ENCODE measurements at regions not wholly inside any gene's neighbourhood (a gene's known extent, or its start where the extent isn't known, plus 50 kb on each side); places are given as distances from the start of the nearest gene placed in this dataset.

DNA sequence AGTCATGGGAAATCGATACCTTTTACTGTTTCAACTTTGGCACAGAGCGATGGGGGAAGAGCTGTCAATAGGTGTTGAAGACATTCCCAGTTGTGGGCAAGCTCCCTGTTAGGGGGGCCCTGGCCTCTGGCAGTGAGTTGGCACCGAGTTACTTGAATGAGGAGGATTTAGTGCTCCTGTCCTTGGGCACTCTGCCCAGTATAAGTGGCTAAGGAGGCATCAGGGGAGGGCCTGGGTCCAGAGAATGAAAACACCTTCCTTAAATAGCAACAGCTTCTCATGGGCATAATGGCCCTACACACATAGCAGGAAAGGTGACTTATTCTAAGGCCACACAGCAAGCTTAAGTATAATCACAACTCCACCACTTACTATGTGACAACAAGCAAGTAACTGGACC is 664.4 kb downstream of the PTPRU start:
- no peak for DNase-seq

DNA sequence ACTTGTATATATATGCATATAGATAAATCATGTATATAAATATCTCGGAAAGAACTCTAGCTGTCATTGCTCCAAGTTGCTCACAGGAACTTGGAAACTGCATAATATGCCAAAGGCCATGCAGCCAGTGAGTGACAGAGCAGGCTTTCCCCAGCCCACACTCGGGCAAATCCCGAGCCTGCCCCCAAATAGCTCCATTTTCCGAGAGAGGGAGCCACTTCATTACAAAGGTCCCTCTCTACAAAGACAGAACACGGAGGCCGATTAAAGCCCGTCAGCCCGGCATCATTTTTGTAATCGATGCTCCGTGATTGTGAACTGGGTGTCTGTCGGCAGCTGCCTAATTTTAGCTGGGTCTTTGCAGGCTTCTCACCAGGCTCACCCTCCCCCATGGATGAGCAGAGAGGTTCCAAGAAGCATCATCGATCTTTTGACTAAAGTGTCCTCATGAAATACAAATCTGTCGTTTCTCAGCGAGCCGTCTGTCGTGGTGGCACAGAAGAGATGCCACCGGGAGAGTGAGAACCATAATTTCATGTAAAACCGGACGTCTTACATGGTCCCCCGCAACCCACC is 663.9 kb downstream of the PTPRU start:
- DNase-seq: no peak

DNA sequence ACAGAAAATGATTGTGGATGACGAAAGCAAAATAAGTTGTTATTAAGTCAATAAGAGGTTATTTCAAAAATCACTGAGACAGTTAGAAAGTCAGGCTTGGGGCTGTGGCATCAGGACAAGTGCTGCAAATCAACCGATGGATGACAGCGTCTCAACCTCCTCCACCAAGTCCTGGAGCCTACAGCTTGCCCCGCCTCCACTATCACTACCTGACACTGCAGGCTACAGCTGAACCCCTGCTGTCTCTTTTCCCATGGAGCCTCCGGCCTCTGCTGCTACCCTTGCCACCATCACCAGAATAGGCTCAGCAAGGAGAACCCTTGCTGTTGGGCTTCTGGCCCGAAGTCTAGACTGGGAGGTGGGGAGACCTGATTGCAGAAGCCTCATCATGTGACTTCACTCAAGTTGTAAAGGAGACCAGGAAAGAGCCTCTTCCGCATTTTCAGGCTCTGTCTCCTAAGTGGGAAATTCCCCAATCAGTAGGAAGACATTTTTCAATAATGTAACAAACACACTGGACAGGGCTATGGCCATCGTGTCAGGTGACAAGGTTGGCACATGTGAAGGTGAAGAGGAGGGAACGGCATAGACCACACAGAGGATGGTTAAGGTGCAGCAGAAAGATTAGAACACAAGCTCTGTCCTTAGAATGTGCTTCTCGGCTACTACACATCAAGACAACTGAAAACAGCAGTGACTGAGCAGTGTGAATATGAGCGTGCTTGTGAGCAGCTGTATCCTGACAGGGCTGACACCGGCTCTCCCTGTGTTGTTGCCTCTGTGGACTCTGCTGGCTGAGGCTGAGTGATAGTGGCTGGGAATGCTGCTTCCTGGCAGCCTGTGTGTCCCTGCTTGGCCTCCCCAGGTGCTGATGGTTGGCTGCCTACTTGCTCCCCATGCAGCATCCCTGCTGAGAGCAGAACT is 660.7 kb downstream of the PTPRU start:
- no peak for DNase-seq

DNA sequence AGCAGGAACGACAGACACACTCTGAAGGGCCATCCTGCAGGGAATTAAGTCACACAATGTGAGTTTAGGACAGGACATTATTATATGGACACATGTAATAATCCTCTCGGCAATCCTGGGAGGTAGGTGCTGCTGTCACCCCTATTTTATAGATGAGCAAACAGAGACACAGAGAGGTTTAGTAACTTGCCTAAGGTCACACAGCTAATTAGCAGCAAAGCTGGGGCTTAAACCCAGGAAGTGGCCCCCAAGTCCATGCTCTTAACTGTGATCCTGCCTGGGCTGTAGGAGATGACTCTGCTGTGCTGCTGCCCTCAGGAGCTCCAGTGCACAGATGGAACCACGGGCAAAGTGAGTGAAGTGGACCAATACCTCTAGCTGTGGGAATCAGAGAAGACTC is 660.0 kb downstream of the PTPRU start:
- no peak for DNase-seq

DNA sequence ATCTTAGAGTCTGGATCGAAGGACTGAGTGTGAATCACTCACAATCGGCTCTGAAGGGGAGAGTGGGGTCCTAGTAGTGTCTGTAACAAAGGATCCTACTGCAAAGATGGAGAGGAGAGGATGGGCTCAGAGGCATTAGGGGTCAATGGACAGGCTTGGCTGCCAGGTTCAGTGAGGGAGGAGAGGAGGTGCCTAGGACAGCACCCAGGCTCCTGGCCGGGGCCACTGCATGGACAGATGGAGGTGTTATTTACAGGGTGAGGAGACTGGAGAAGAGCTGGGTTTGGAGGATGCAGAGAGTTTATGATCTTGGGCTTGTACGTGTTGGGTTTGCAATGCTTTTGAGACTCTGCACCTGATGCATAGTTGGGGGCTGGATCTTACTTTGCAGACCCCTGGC is 658.9 kb downstream of the PTPRU start:
- DNase-seq: no peak

DNA sequence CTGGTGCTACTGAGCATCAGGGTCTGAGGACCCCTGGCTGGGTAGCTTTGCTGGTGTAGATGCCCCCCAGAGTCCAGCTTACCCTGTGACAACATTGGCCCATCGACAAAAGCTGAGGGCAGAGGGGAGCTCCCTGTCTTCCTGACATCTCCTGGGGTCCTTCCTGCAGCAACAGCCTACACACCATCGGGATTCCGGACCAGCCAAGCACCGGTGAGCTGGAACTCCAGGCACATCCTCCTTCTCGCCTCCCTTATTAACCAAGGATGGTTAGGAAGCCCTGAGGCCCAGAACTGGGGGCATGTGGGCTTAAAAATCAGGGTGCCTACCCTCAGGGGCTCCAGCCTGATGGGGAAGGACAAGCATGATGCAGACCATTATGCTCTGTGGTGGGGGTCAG is 658.0 kb downstream of the PTPRU start:
- no peak for DNase-seq

DNA sequence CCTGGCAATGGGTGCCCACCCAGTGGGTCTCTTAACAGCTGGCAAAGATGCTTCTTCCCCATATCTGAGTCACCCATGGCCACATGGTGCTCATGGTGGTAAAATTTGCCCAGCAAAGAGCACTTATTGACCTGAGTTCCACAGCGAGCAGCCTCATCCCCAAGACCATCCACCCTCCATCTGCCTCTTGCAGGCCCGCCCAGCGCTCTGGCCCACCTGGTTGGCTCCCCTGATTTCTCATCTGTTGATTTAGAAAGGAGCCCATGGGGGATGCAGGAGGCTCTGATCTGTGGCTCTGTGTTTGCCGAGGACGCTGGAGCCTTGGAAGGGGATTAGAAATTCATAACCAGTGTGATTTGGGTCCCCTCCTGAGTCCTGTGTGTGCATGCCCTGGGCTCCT is 657.5 kb downstream of the PTPRU start:
- DNase-seq: no peak

DNA sequence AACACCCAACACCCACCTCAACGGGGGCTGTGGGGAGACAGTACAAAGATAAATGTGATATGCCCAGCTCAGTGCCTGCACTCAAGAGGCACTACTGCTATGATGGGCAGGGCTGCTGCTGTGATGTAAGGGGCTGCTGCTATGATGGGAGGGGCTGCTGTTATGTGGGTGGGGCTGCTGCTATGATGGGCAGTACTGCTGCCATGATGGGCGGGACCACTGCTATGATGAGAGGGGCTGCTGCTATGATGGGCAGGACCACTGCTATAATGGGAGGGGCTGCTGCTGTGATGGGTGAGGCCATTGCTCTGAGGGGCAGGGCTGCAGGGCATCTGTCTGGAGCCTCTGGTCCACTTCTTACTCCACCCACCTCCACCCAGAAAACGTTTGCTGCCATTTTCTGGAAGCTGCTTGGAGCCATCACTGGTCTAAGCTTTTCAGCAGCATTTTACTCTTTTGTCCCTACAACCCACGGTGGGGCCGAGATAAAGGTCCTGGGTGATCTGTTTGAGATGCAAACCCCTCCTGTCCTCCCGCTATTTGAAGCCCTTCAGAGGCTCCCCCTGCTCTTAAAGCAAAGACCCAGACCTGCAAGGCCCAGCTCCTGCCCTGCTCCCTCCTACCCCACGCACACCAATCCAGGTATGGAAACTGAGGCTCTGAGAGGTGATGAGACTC is 656.9 kb downstream of the PTPRU start:
- no peak for DNase-seq

DNA sequence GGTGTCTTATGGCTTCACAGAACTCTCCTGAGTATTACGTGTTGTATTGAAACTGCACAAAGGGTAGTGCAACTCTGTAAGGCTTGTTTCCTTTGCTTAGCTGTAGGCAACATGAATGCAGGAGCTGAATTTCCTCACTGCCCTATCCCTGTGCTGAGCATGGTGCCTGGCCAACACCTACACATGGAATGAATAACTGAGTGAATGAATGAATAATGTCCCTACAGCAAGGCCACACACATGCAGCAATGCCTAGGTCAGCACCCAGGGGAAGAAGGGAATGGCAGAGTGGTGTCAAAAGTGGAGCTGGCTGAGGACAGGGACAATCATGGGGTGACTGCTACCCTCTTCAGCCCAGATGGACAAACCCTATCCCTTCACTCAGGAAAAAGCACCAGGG is 655.9 kb downstream of the PTPRU start:
- no peak for DNase-seq

DNA sequence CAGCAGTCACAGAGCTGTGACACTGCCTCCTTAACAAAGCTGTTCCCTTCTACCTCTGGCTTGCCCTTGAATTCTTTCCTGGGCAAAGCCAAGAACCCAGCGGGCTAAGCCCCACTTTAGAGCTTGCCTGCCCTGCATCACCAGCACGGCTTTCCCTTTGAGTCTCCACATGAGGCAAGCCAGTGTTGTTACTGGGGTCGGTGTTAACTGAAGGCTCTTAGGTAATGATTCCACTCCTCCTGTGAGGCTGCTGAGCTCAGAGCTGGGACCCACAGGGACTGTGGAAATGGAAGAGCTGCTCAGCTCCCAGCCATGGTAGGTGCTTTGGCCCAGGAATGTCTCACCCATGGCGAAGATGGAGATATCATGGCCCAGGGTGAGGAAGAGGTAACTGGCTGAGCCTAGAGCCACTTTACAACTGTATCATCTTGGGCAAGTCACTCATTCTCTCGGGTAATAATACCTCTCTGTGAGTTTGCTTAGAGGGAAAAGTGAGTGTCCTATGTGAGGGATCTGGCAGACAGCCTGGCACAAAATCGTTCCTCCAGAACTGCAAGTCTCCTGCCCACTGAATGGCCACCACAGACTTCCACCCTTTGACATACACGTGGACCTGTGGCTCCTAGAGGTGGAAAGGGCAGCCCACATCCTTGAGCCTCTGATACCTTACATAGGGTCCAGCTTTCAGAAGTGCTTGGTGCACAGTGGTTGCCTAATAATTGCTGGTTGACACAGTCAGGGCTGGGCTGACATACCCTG is 654.1 kb downstream of the PTPRU start:
- no peak for DNase-seq

DNA sequence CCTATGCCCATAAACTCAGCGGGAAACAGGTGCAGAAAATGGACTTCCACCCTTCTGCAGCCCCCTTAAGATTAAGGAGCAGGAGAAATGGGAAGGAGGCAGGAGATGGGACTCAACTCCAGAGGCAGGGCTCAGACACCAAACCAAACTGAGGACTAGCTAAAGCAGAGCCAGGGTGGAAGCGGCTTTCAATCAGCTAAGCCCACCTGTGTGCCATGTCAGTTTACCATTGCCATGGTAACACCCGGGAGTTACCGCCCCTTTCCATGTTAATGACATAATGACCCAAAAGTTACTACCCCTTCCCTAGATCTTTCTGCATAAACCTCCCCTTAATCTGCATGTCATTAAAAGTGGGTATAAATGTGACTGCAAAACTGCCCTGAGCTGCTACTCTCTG is 653.5 kb downstream of the PTPRU start:
- no peak for DNase-seq

DNA sequence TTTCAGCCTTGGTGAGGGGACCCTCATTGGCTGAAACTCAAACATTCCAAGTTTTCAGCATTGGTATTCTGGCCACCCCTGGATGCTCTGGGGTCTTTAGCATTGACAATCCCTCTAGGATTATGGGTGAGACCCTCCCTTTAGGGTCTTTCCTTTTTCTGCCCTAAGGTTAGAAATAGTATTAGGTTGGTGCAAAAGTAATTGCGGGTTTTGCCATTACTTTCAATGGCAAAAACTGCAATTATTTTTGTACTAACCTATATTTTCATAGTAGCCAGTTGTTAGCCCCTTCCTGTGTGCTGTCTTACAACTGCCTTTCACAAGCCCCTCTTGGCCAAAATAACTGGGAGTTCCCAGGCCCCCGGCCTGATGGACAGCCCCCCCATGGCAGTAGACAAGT is 648.4 kb downstream of the PTPRU start:
- no peak for DNase-seq

DNA sequence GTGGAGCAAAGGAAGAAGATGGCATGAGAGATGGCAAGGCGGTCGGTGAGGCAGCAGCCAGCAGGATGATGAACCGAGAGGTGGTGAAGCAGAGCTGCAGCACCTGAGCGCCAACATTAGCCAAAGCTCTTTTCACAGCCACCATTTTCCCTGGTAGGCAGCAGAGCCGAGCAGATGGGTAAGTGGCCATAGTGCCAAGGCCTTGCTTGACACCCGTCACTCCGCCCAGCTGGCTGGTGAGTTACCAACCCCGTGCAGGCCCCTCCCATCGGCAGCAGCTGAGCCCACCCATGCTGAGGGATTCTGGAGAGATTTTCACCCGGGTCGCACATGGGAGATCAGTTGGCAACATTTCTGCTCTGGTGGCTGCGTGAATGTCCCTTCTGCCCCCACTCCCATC is 647.7 kb downstream of the PTPRU start:
- DNase-seq: no peak

DNA sequence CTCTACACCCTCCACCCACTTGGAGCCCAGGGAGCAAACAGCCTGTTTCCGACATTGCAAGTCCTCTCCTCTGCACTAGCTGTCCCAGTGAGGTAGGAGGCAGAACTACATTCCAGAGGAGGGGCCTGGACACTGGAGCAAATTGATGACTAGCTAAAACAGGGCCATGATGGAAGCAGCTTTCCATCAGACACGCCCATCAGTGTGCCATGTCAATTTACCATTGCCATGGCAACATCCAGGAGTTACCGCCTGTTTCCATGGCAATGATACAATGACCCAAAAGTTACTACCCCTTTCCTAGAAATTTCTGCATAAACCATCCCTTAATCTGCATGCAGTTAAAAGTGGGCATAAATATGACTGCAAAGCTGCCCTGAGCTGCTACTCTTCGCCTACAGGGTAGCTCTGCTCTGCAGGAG is 647.1 kb downstream of the PTPRU start:
- DNase-seq: no peak

DNA sequence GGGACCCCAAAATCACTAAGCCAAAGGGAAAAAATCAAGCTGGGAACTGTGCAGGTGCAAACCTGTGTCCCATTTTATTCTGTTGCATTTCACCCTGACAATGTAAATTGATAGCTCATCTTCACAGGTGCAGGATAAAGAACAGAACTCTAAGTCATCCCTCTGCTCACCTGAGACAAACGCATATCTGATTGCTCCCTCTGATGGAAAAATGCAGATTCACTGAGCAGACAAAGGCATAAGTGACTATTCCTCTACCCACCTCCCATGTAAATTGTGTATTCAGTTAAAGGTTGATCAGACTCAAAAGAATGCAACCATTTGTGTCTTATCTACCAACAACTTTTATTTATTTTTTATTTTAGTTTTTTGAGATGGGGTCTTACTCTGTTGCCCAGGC is 644.2 kb downstream of the PTPRU start:
- DNase-seq: no peak

DNA sequence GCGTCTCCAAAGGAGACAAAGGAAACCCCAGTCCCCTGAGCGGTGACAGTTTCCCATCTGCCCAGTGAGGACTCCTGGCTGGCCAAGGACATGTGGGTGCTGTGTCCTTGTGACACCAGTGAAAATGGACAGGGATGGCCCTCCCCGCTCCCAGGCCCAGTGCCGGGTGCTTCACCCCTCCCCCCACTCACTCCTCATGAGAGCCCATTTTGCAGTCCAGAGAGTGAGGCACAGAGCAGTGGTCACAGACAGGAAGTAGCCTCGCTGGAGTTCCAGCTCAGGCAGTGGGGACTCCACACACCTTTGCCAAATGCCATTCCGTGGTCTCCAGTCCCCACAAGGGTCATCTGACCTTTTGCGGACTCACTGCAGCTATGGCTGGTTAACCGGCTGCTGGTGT is 642.9 kb downstream of the PTPRU start:
- DNase-seq: no peak

DNA sequence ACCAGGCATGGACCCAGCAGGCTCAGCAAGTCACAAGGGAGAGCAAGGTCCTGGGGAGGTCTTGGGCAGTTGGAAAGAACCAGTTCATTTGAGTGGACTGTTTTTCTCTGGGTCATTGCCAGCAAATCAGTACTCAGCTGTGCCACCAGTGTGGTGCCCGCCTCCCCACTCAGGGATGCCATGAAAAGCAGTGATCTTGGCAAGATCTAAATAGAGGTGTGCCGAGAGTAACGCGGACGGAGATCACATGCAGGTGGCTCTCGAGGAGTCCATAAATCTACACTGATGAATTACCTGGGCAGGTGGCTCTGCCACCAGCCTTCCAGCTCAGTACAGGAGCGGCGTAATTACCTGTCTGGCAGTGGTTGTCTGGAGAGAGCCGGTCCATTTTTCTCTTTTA is 642.2 kb downstream of the PTPRU start:
- no peak for DNase-seq

DNA sequence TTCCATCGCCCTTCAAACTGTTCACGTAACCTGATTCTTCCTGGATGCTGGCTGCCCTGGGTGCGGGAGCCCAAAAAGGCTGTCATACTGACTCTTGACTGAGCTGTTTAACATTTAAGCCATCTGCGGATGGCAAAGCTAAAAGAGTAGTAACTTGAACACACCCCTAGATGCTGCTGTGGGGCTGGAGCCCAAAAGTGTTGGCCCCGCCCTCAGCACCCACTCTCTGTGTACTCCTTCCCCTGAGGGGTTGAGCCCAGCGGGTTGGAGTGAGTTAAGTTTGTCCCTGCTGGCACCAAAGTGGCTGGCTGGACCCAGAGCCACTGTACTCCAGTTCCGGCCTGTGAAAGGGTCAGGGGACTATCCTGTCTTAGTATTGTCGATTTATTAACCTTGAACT is 640.6 kb downstream of the PTPRU start:
- no peak for DNase-seq

DNA sequence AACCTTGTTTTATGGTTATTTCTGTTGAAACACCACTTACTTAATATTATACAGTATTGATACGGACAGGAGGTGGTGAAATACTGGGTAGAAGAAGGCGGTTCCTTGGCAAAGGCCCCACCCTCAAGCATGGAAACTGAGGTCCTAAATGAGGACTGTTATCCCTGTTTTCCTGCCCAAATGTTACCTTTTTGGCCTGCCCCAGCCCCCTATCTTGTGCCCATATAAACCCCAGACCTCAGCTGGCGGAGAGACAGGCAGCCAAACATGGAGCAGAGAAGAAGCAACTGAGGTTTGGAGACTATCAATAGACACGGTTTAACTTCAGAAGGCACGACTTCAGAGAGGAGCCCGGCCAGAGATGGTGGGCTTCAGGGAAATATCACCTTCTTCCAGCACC is 640.1 kb downstream of the PTPRU start:
- no peak for DNase-seq

DNA sequence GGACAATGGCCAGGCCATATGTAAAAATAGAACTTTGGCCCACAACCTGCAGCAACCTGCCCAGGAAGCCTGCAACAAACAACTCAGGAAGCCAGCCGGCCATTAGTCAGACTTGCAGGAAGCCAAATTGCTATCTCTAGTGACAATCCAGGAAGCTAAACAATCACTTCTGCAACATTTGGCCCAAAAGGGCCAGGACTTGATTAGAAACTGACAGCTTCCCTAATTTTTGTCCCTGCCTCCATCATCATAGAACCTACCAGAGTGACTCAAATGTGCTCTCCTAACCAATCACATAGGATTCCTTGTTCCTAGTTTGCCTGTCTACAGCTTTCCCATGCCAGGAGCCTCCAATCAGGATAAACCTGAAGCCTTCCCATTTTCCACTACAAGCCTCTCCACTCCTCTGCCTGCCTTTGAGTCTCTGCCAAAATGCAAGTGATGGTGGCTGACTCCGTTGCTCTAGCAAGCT is 639.3 kb downstream of the PTPRU start:
- DNase-seq: no peak

DNA sequence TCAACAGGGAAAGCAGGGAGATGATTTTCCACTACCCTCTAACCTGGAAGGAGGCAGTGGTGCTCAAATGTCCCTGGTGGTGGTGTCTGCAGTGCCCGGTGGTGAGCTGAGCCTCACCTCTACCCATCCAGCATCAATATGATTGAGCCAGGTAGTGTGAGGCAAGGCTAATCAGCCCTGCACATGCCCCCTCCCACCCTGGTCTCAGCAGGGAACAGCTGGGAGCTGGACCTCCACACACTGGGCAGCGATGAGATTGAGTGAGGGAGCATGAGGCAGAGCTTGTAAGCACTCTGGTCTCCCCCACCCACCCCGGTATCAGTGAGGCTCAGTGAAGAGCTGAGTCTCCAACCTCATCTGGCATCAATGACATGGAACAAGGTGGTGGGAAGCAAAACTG is 634.3 kb downstream of the PTPRU start:
- no peak for DNase-seq

DNA sequence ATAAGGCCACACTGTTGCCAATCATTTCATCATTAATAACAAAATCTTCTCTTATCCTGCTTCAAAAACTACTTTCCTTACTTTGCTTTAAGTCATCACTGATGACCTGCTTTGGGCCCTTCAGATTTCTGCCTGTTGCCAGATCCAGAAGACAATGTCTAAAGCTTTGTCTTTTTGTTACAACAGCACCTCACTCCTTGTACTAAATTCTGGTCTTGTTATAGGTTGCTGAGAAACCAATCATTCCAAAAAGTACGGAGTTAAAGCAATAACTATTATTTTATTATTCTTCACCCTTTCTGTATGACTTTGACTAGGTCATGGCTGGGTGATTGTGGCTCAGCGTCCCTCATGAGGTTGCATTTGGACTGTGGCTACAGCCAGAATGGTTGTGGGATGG is 633.5 kb downstream of the PTPRU start:
- no peak for DNase-seq

DNA sequence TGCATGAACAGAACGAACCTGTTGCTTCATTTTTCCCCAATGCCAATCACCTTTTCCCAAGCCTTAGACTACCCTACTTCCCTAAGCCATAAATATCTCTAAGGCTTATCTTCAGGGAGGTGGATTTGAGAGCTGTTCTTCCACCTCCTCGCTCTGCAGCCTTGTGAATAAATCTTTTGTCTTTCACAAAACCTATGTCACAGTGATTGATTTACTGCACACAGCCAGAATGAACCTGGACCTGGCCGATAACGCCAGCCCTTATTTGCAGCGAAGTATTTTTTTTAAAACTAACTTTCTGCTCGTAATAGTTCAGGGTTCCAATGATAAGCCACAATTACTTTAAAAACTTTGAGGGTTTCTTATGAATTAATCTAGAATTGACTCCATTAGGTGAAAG is 632.6 kb downstream of the PTPRU start:
- no peak for DNase-seq
